HepG2 (cell line): ENCODE measurements at regions not wholly inside any gene's neighbourhood (a gene's known extent, or its start where the extent isn't known, plus 50 kb on each side); places are given as distances from the start of the nearest gene placed in this dataset.

Experiments
- ATAC-seq: fragments of 200-7000 bp; cut with Tn5 transposase; 3 replicates; pipeline ENCODE4 v1.9.1; 2020; ENCODE audit warnings: mild to moderate bottlenecking, moderate library complexity
- BruUV-seq: library from RNA; stranded (reverse); fragments of 400-500 nt; replicated peaks from 2 replicates; lab custom pipeline; 2021; lab: Mats Ljungman, UMichigan
- CTCF ChIA-PET: fragments of 300-600 bp; formaldehyde crosslinking; extraction: SDS; loops from one replicate; lab custom pipeline; 2021; ENCODE audit warnings: low total read pairs, inconsistent platforms, low intra/inter-chr PET ratio; lab: Yijun Ruan, JAX
- POLR2A ChIA-PET: fragments of 350-600 bp; sonication (Branson Sonifier 250); formaldehyde crosslinking; loops from one replicate; lab custom pipeline; 2020; ENCODE audit warnings: antibody characterized with exemption, inconsistent platforms; lab: Yijun Ruan, JAX
- DNase-seq: peaks from one replicate; pipeline ENCODE4 v3.0.0-alpha.2; 2015; ENCODE audit warnings: low spot score
- FAIRE-seq: peaks from 3 replicates; lab custom pipeline; 2011; peaks lifted over from hg19 to GRCh38; lab: Jason Lieb, UNC
- H2AFZ ChIP-seq: one replicate; pipeline ENCODE4 v1.6.1; 2011; ENCODE audit warnings: low read length, inconsistent platforms
- H3K27ac ChIP-seq: fragments of 300-600 bp; 3 replicates; pipeline ENCODE4 v1.8.0; 2011; ENCODE audit warnings: mixed run types, mild to moderate bottlenecking, mixed read lengths, low read length, inconsistent platforms; ENCODE audit not compliant: insufficient read depth; ENCODE audit errors: extremely low read length
- H3K27me3 ChIP-seq, 2 experiments: fragments of 200-600 bp in 1 of 2; 2 replicates in 1 of 2; 3 replicates in 1 of 2; pipeline versions ENCODE4 v1.6.0 to v1.8.0; 2011; ENCODE audit warnings: low read length in 2 of 2, mild to moderate bottlenecking in 2 of 2, moderate library complexity in 2 of 2, inconsistent platforms in 1 of 2; ENCODE audit not compliant: insufficient read depth in 2 of 2, control insufficient read depth in 1 of 2
- H3K36me3 ChIP-seq, 2 experiments: fragments of 200-600 bp in 1 of 2; replicated peaks in 1 of 2; 2 replicates in 1 of 2; 3 replicates in 1 of 2; pipeline versions ENCODE4 v1.5.1 to v1.8.0; 2011; ENCODE audit warnings: low read length in 2 of 2, inconsistent platforms in 1 of 2; ENCODE audit not compliant: insufficient read depth in 2 of 2, control insufficient read depth in 1 of 2
- H3K4me1 ChIP-seq: 2 replicates; pipeline ENCODE4 v1.5.1; 2012; ENCODE audit warnings: low read length, inconsistent platforms; ENCODE audit not compliant: insufficient read depth
- H3K4me2 ChIP-seq: 2 replicates; pipeline ENCODE4 v1.6.0; 2011; ENCODE audit warnings: low read depth, low read length, inconsistent platforms
- H3K4me3 ChIP-seq, 3 experiments: fragments of 200-600 bp in 1 of 3; sonication (generic), shearing (Covaris generic) in 1 of 3; replicated peaks in 1 of 3; 2 replicates each; pipeline ENCODE4 v1.5.1; 2011 to 2016; ENCODE audit warnings: low read length in 3 of 3, inconsistent platforms in 2 of 3, low read depth in 2 of 3, mild to moderate bottlenecking in 2 of 3, control low read depth in 1 of 3, mixed read lengths in 1 of 3; ENCODE audit not compliant: insufficient read depth in 1 of 3
- H3K79me2 ChIP-seq: one replicate; pipeline ENCODE4 v1.6.1; 2011; ENCODE audit warnings: low read length, inconsistent platforms; ENCODE audit not compliant: insufficient read depth
- H3K9ac ChIP-seq: 2 replicates; pipeline ENCODE4 v1.6.0; 2011; ENCODE audit warnings: mild to moderate bottlenecking, low read depth, low read length, inconsistent platforms; ENCODE audit not compliant: insufficient read depth
- H3K9me3 ChIP-seq: 2 replicates; pipeline ENCODE4 v1.5.1; 2012; ENCODE audit warnings: mild to moderate bottlenecking, low read length
- H4K20me1 ChIP-seq: 2 replicates; pipeline ENCODE4 v1.6.0; 2011; ENCODE audit warnings: inconsistent platforms, mild to moderate bottlenecking, low read length, moderate library complexity; ENCODE audit not compliant: insufficient read depth
- HOXA3 ChIP-seq: sonication (generic); formaldehyde crosslinking; IDR thresholded peaks from 2 replicates; pipeline ENCODE4 v1.5.0; 2020; ENCODE audit warnings: missing genetic modification reagents
- MAFG ChIP-seq: sonication (generic); formaldehyde crosslinking; IDR thresholded peaks from 2 replicates; pipeline ENCODE4 v1.5.1; 2020; ENCODE audit warnings: mild to moderate bottlenecking, missing genetic modification reagents
- NFKB2 ChIP-seq: sonication (generic); formaldehyde crosslinking; IDR thresholded peaks from 2 replicates; pipeline ENCODE4 v1.4.0; 2020; ENCODE audit warnings: missing genetic modification reagents, borderline replicate concordance
- ONECUT2 ChIP-seq: sonication (generic); formaldehyde crosslinking; IDR thresholded peaks from 2 replicates; pipeline ENCODE4 v1.4.0; 2020; ENCODE audit warnings: missing genetic modification reagents
- RAD51 ChIP-seq: fragments of 450-650 bp; IDR thresholded peaks from 2 replicates; pipeline ENCODE4 v1.6.1; 2016; ENCODE audit warnings: borderline replicate concordance
- SALL2 ChIP-seq: sonication (generic); formaldehyde crosslinking; IDR thresholded peaks from 2 replicates; pipeline ENCODE4 v1.8.1; 2023; ENCODE audit warnings: mild to moderate bottlenecking, missing genetic modification reagents, inconsistent platforms
- TEAD2 ChIP-seq: sonication (generic); formaldehyde crosslinking; IDR thresholded peaks from 2 replicates; pipeline ENCODE4 v1.9.0; 2021; ENCODE audit warnings: missing genetic modification reagents
- XBP1 ChIP-seq: sonication (generic); formaldehyde crosslinking; IDR thresholded peaks from 2 replicates; pipeline ENCODE4 v1.5.0; 2020; ENCODE audit warnings: missing genetic modification reagents
- ZBTB26 ChIP-seq: IDR thresholded peaks from 2 replicates; pipeline ENCODE4 v1.6.1; 2016; ENCODE audit warnings: missing compliant biosample characterization, missing genetic modification reagents, borderline replicate concordance
- ZBTB3 ChIP-seq: sonication (generic); formaldehyde crosslinking; IDR thresholded peaks from 2 replicates; pipeline ENCODE4 v1.4.0; 2020; ENCODE audit warnings: low read depth, mild to moderate bottlenecking, moderate library complexity, missing genetic modification reagents, borderline replicate concordance
- ZBTB34 ChIP-seq: sonication (generic); formaldehyde crosslinking; IDR thresholded peaks from 2 replicates; pipeline ENCODE4 v1.8.0; 2022; ENCODE audit warnings: mild to moderate bottlenecking, missing genetic modification reagents
- ZGPAT ChIP-seq: IDR thresholded peaks from 2 replicates; pipeline ENCODE4 v1.6.1; 2016; ENCODE audit warnings: mild to moderate bottlenecking
- ZNF326 ChIP-seq: sonication (generic); formaldehyde crosslinking; IDR thresholded peaks from 2 replicates; pipeline ENCODE4 v1.4.0; 2020; ENCODE audit warnings: missing genetic modification reagents, borderline replicate concordance
- ZNF337 ChIP-seq: sonication (generic); formaldehyde crosslinking; IDR thresholded peaks from 2 replicates; pipeline ENCODE4 v1.5.1; 2020; ENCODE audit warnings: missing genetic modification reagents, low read depth, mild to moderate bottlenecking, borderline replicate concordance
- ZNF44 ChIP-seq: sonication (generic); formaldehyde crosslinking; IDR thresholded peaks from 2 replicates; pipeline ENCODE4 v1.5.1; 2020; ENCODE audit warnings: mild to moderate bottlenecking, missing genetic modification reagents
- ZNF501 ChIP-seq: sonication (generic); formaldehyde crosslinking; IDR thresholded peaks from 2 replicates; pipeline ENCODE4 v1.5.1; 2020; ENCODE audit warnings: mild to moderate bottlenecking, moderate library complexity, missing genetic modification reagents
- ZNF609 ChIP-seq: sonication (generic); formaldehyde crosslinking; IDR thresholded peaks from 2 replicates; pipeline ENCODE4 v1.4.0; 2020; ENCODE audit warnings: mild to moderate bottlenecking, missing genetic modification reagents, borderline replicate concordance
- WGBS: methylation state at CpG from one replicate; pipeline ENCODE4 v1.1.6; 2017; ENCODE audit warnings: low lambda C conversion rate; 5-methylcytosine and 5-hydroxymethylcytosine counted together
- in situ Hi-C: cut with HindIII; loops from 2 replicates; pipeline ENCODE4 v1.10.0; 2017; ENCODE audit warnings: low pct_unique_long_range_greater_than_20kb; ENCODE audit not compliant: extremely low pct_ligation_motif_present
- intact Hi-C: fragments of 100-400 bp; cut with micrococcal nuclease; formaldehyde crosslinking; loops from one replicate; pipeline ENCODE4 v1.10.0; 2022; ENCODE audit not compliant: unreplicated experiment

- in situ Hi-C loops: no loop called here
- H3K27me3 ChIP-seq: no peaks in the 10 kb centered on the region
- intact Hi-C loops: no loop called here
- no peak overlapping the region for H3K27ac ChIP-seq
- ChIA-PET POLR2A (no interaction called here), CTCF (no interaction called here)
- no peaks in the 10 kb centered on the region for H3K36me3 ChIP-seq
- no peak for DNase-seq
- BruUV-seq: no TSS peak
- H3K4me2 ChIP-seq: no peak overlapping the region
- H3K4me1 ChIP-seq: no peaks in the 10 kb centered on the region
- H3K4me3 ChIP-seq: no peak overlapping the region
- H3K9ac ChIP-seq: no peak overlapping the region
- H2AFZ ChIP-seq: no peak overlapping the region
- H4K20me1 ChIP-seq: no peaks in the 10 kb centered on the region
- no peak for FAIRE-seq
- ATAC-seq: no peak
- WGBS: 6% methylated on average over 5 of the region's 5 CpGs
- no peaks in the 10 kb centered on the region for H3K79me2 ChIP-seq
- no peaks in the 10 kb centered on the region for H3K9me3 ChIP-seq
- TF ChIP-seq ZNF326 (CRISPR knock-in tag) (no peak), NFKB2 (CRISPR knock-in tag) (no peak), ZNF501 (CRISPR knock-in tag) (no peak), ZBTB34 (no peak), ZBTB3 (CRISPR knock-in tag) (no peak), TEAD2 (no peak), ZNF337 (CRISPR knock-in tag) (no peak), MAFG (CRISPR knock-in tag) (no peak), HOXA3 (no peak), RAD51 (no peak), XBP1 (CRISPR knock-in tag) (no peak), ZBTB26 (no peak), ZGPAT (CRISPR knock-in tag) (no peak), ZNF609 (CRISPR knock-in tag) (no peak), ONECUT2 (CRISPR knock-in tag) (no peak), SALL2 (CRISPR knock-in tag) (no peak), ZNF44 (no peak)
Observed at GRCh38 chr6:82651845-82652335, 288.3 kb downstream of the TPBG start.
